PC-3 (cell line): ENCODE measurements at regions not wholly inside any gene's neighbourhood (a gene's known extent, or its start where the extent isn't known, plus 50 kb on each side); places are given as distances from the start of the nearest gene placed in this dataset.

ENCODE experiments used
- ATAC-seq: fragments of 200-7000 bp; cut with Tn5 transposase; 2 replicates; pipeline ENCODE4 v1.9.1; 2020; ENCODE audit warnings: mild to moderate bottlenecking, moderate library complexity
- BruUV-seq: library from RNA; stranded (reverse); fragments of 400-500 nt; replicated peaks from 2 replicates; lab custom pipeline; 2021; lab: Mats Ljungman, UMichigan
- CTCF ChIA-PET: fragments of 300-600 bp; sonication (Branson Sonifier 250); formaldehyde crosslinking; loops from one replicate; lab custom pipeline; 2022; ENCODE audit warnings: antibody characterized with exemption; lab: Charles Lee
- POLR2A ChIA-PET: fragments of 300-600 bp; sonication (Branson Sonifier 250); formaldehyde crosslinking; loops from one replicate; lab custom pipeline; 2022; ENCODE audit warnings: antibody characterized with exemption; ENCODE audit not compliant: unreplicated experiment; lab: Charles Lee
- DNase-seq: peaks from one replicate; pipeline ENCODE4 v3.0.0-alpha.2; 2015
- H2AFZ ChIP-seq: fragments of 300-600 bp; sonication (generic); 2 replicates; pipeline ENCODE4 v1.6.0; 2016; ENCODE audit warnings: antibody characterized with exemption, low read length
- H3F3A ChIP-seq: fragments of 300-600 bp; sonication (generic); one replicate; pipeline ENCODE4 v1.6.0; 2017; ENCODE audit warnings: antibody characterized with exemption, low read length, control low read depth, mild to moderate bottlenecking; ENCODE audit not compliant: unreplicated experiment
- H3K27ac ChIP-seq: fragments of 300-600 bp; sonication (generic); 2 replicates; pipeline ENCODE4 v1.5.1; 2016; ENCODE audit warnings: mild to moderate bottlenecking, low read length
- H3K27me3 ChIP-seq: fragments of 300-600 bp; sonication (generic); 2 replicates; pipeline ENCODE4 v1.6.1; 2016; ENCODE audit warnings: low read length, mixed read lengths
- H3K36me3 ChIP-seq: fragments of 300-600 bp; sonication (generic); 2 replicates; pipeline ENCODE4 v1.6.1; 2016; ENCODE audit warnings: low read depth, mixed run types, low read length, mixed read lengths
- H3K4me1 ChIP-seq: fragments of 300-600 bp; sonication (generic); 2 replicates; pipeline ENCODE4 v1.5.1; 2016; ENCODE audit warnings: low read length; ENCODE audit not compliant: insufficient read depth
- H3K4me2 ChIP-seq: fragments of 300-600 bp; sonication (generic); 2 replicates; pipeline ENCODE4 v1.6.0; 2016; ENCODE audit warnings: low read length
- H3K4me3 ChIP-seq: fragments of 300-600 bp; sonication (generic); 2 replicates; pipeline ENCODE4 v1.5.1; 2016; ENCODE audit warnings: mild to moderate bottlenecking, low read length, mixed read lengths
- H3K79me2 ChIP-seq: fragments of 300-600 bp; sonication (generic); 2 replicates; pipeline ENCODE4 v1.6.1; 2017; ENCODE audit warnings: low read length, mixed read lengths
- H3K9ac ChIP-seq: fragments of 300-600 bp; sonication (generic); 2 replicates; pipeline ENCODE4 v1.6.0; 2016; ENCODE audit warnings: mild to moderate bottlenecking, low read length
- H3K9me2 ChIP-seq: fragments of 300-600 bp; sonication (generic); replicated peaks from 2 replicates; pipeline ENCODE4 v1.6.1; 2016; ENCODE audit warnings: mixed run types, low read length, mixed read lengths
- H3K9me3 ChIP-seq: fragments of 300-600 bp; sonication (generic); 2 replicates; pipeline ENCODE4 v1.6.1; 2016; ENCODE audit warnings: low read length, mixed read lengths
- H4K20me1 ChIP-seq: fragments of 300-600 bp; sonication (generic); 2 replicates; pipeline ENCODE4 v1.6.1; 2016; ENCODE audit warnings: low read length, mixed read lengths
- CTCF ChIP-seq: fragments of 300-600 bp; sonication (generic); conservative IDR thresholded peaks from 2 replicates; pipeline ENCODE4 v1.5.1; 2017; ENCODE audit warnings: antibody characterized with exemption, low read depth, mild to moderate bottlenecking, low read length
- EZH2 ChIP-seq: fragments of 300-600 bp; sonication (generic); IDR thresholded peaks from one replicate; pipeline ENCODE4 v1.6.1; 2017; ENCODE audit warnings: antibody characterized with exemption, mild to moderate bottlenecking, low read length; ENCODE audit not compliant: unreplicated experiment
- EZH2phosphoT487 ChIP-seq: fragments of 300-600 bp; sonication (generic); IDR thresholded peaks from 2 replicates; pipeline ENCODE4 v1.6.1; 2018; ENCODE audit warnings: mild to moderate bottlenecking, antibody characterized with exemption, low read length, borderline replicate concordance
- intact Hi-C: fragments of 100-400 bp; cut with micrococcal nuclease; formaldehyde crosslinking; loops from 2 replicates; pipeline ENCODE4 v1.9.0; 2023

GRCh38 chr3:197432384-197433127 lies 123.2 kb downstream of the BDH1 start:
- H3F3A ChIP-seq: no peaks in the 10 kb centered on the region
- no peaks in the 10 kb centered on the region for H3K9me2 ChIP-seq
- H3K27ac ChIP-seq: no peak overlapping the region
- H3K9me3 ChIP-seq: no peaks in the 10 kb centered on the region
- H3K4me2 ChIP-seq: no peak overlapping the region
- ATAC-seq (no peak), DNase-seq (no peak)
- H3K9ac ChIP-seq: no peak overlapping the region
- H4K20me1 ChIP-seq: no peaks in the 10 kb centered on the region
- H3K36me3 ChIP-seq: no peaks in the 10 kb centered on the region
- BruUV-seq: no TSS peak
- intact Hi-C loops: no loop called here
- H3K27me3 ChIP-seq: no peaks in the 10 kb centered on the region
- POLR2A ChIA-PET: no interaction called here
- TF ChIP-seq CTCF: no peak
- no peak for TF ChIP-seq EZH2
- no peak for TF ChIP-seq EZH2phosphoT487
- no peak overlapping the region for H2AFZ ChIP-seq
- H3K4me1 ChIP-seq: 0 out of 2 replicates have a peak, but pooled peaks cover 10% of the 10 kb centered on the region
- CTCF ChIA-PET: no interaction called here
- no peak overlapping the region for H3K4me3 ChIP-seq
- H3K79me2 ChIP-seq: no peaks in the 10 kb centered on the region

- Histone ChIP-seq H3K9me2 (no peaks in the 10 kb centered on the region), H3K27ac (no peak overlapping the region), H3K36me3 (no peaks in the 10 kb centered on the region), H3K4me3 (no peak overlapping the region), H4K20me1 (no peaks in the 10 kb centered on the region), H3K9me3 (no peaks in the 10 kb centered on the region), H3K27me3 (no peaks in the 10 kb centered on the region), H3K9ac (no peak overlapping the region), H2AFZ (no peak overlapping the region), H3F3A (no peaks in the 10 kb centered on the region), H3K4me1 (0 out of 2 replicates have a peak, but pooled peaks cover 10% of the 10 kb centered on the region), H3K79me2 (no peaks in the 10 kb centered on the region), H3K4me2 (no peak overlapping the region)
- POLR2A ChIA-PET: no interaction called here
- DNase-seq: no peak
- CTCF ChIA-PET: no interaction called here
- BruUV-seq: no TSS peak
- intact Hi-C loops: no loop called here
- ATAC-seq: no peak
- no peak for TF ChIP-seq CTCF
- TF ChIP-seq EZH2: no peak
- TF ChIP-seq EZH2phosphoT487: no peak
Measured at GRCh38 chr3:197431346-197431910, 124.3 kb downstream of the BDH1 start.

GRCh38 chr3:197430934-197431333 lies 124.8 kb downstream of the BDH1 start:
- ATAC-seq (no peak), DNase-seq (no peak)
- Histone ChIP-seq H3K9ac (no peak overlapping the region), H3K9me2 (no peaks in the 10 kb centered on the region), H3K4me1 (0 out of 2 replicates have a peak, but pooled peaks cover 10% of the 10 kb centered on the region), H3K27me3 (no peaks in the 10 kb centered on the region), H3F3A (no peaks in the 10 kb centered on the region), H3K4me2 (no peak overlapping the region), H3K79me2 (no peaks in the 10 kb centered on the region), H3K4me3 (no peak overlapping the region), H3K9me3 (no peaks in the 10 kb centered on the region), H2AFZ (no peak overlapping the region), H3K27ac (no peak overlapping the region), H4K20me1 (no peaks in the 10 kb centered on the region), H3K36me3 (no peaks in the 10 kb centered on the region)
- ChIA-PET CTCF (no interaction called here), POLR2A (no interaction called here)
- intact Hi-C loops: no loop called here
- TF ChIP-seq EZH2phosphoT487: no peak
- TF ChIP-seq EZH2: no peak
- no peak for TF ChIP-seq CTCF
- BruUV-seq: no TSS peak
